Psoas muscle (tissue), 7 donors: ENCODE measurements at regions not wholly inside any gene's neighbourhood (a gene's known extent, or its start where the extent isn't known, plus 50 kb on each side); places are given as distances from the start of the nearest gene placed in this dataset.
"Not testable (repeated sequence)": the region's sequence is repeated elsewhere in the genome, so short reads cannot be mapped to it uniquely, and the experiment has no call there.

Experiments
- ATAC-seq, 4 donors: fragments of 200-7000 bp; cut with Tn5 transposase; one replicate each; pipeline ENCODE4 v1.9.1; 2020; ENCODE audit warnings: moderate library complexity in 3 of 4, mild to moderate bottlenecking in 2 of 4
- DNase-seq, 2 donors: peaks; one replicate each; pipeline ENCODE4 v3.0.0-alpha.2; 2020
- H3K27ac ChIP-seq: fragments of 200-600 bp; one replicate; pipeline ENCODE4 v1.8.0; 2022
- H3K27me3 ChIP-seq, 3 donors: fragments of 200-600 bp in 1 of 3; one replicate each; pipeline versions ENCODE4 v1.6.1 to v1.8.0; 2013 to 2022; ENCODE audit warnings: low read length in 2 of 3, mild to moderate bottlenecking in 2 of 3, moderate library complexity in 1 of 3; ENCODE audit not compliant: insufficient read depth in 3 of 3
- H3K36me3 ChIP-seq, 2 donors: fragments of 200-600 bp in 1 of 2; one replicate each; pipeline versions ENCODE4 v1.6.1 to v1.8.0; 2013 to 2022; ENCODE audit warnings: low read depth in 1 of 2, mild to moderate bottlenecking in 1 of 2, moderate library complexity in 1 of 2; ENCODE audit not compliant: insufficient read depth in 1 of 2
- H3K4me1 ChIP-seq: fragments of 200-600 bp; one replicate; pipeline ENCODE4 v1.8.0; 2022
- H3K4me3 ChIP-seq: fragments of 200-600 bp; one replicate; pipeline ENCODE4 v1.8.0; 2022; ENCODE audit warnings: mild to moderate bottlenecking
- H3K9me3 ChIP-seq: fragments of 200-600 bp; one replicate; pipeline ENCODE4 v1.8.0; 2022
- CTCF ChIP-seq: fragments of 200-600 bp; IDR thresholded peaks from one replicate; pipeline ENCODE4 v1.8.0; 2022; ENCODE audit warnings: antibody characterized with exemption
- WGBS, 3 donors: extraction: QIAGEN DNeasy Blood & Tissue Kit; methylation state at CpG; one replicate each; pipeline versions ENCODE4 v1.1.6 to v1.1.7; 2013; 5-methylcytosine and 5-hydroxymethylcytosine counted together
- intact Hi-C, 2 donors: fragments of 100-400 bp; cut with DNase I; formaldehyde crosslinking; loops; one replicate each; pipeline versions ENCODE4 v1.11.0 to v1.14.2; 2022
- donor health status: healthy with polysubstance abuse.
- donor health status: DM: no; HTN: no; CAD: no; lungs with moderate emphysema.
- donor health status: Bipolar disorder and iron deficiency.
- donor health status: healthy.
- donor health status: DM: yes; HTN: yes; CAD: no.
- donor health status: DM: no; HTN: no; CAD: no.
- donor health status: DM: yes; HTN: yes; CAD: no.

- no peak overlapping the region for H3K27ac ChIP-seq
- no peaks in the 10 kb centered on the region for H3K4me1 ChIP-seq
- WGBS, 3 donors, result 55 to 61% (median 59%) methylated on average over 1 of the region's 1 CpG
- intact Hi-C loops, result no loop called here
- H3K4me3 ChIP-seq, result no peak overlapping the region
- no peaks in the 10 kb centered on the region for H3K9me3 ChIP-seq
- DNase-seq (no peak), ATAC-seq (no peak)
- no peaks in the 10 kb centered on the region for H3K27me3 ChIP-seq
- TF ChIP-seq CTCF, result no peak
- H3K36me3 ChIP-seq, result no peaks in the 10 kb centered on the region
Measured at GRCh38 chr5:50320131-50320749, 120.8 kb downstream of the EMB start.

- intact Hi-C loops, result no loop called here
- ATAC-seq, result no peak
- no peak for DNase-seq
- H3K27me3 ChIP-seq, result no peaks in the 10 kb centered on the region
- H3K9me3 ChIP-seq, result no peaks in the 10 kb centered on the region
- H3K4me3 ChIP-seq, result no peak overlapping the region
- H3K36me3 ChIP-seq, result no peaks in the 10 kb centered on the region
- no peak overlapping the region for H3K27ac ChIP-seq
- no peaks in the 10 kb centered on the region for H3K4me1 ChIP-seq
- 43 to 61% (median 57%) methylated on average over 1 of the region's 1 CpG for WGBS, 3 donors
- no peak for TF ChIP-seq CTCF
Measured at GRCh38 chr5:50318220-50318619, 122.9 kb downstream of the EMB start.

GRCh38 chr5:50306488-50306887 is 134.6 kb downstream of the EMB start:
- H3K27me3 ChIP-seq, H3K9me3 ChIP-seq, H3K4me1 ChIP-seq, H3K36me3 ChIP-seq, DNase-seq, H3K27ac ChIP-seq, H3K4me3 ChIP-seq, intact Hi-C loops, ATAC-seq: not testable (repeated sequence)
- WGBS, 3 donors, result 65 to 70% (median 68%) methylated on average over 4 of the region's 4 CpGs

GRCh38 chr5:50302815-50303490 is 138.1 kb downstream of the EMB start:
- ATAC-seq, result no peak
- intact Hi-C loops, result no loop called here
- 77 to 84% (median 80%) methylated on average over 3 of the region's 3 CpGs for WGBS, 3 donors

GRCh38 chr5:50301756-50302155 is 139.3 kb downstream of the EMB start:
- intact Hi-C loops, result no loop called here
- H3K9me3 ChIP-seq, result no peaks in the 10 kb centered on the region
- no peaks in the 10 kb centered on the region for H3K4me1 ChIP-seq
- no peaks in the 10 kb centered on the region for H3K27me3 ChIP-seq
- whole genome bisulfite sequencing, 3 donors, result 14 to 18% (median 15%) methylated on average over 1 of the region's 1 CpG
- H3K4me3 ChIP-seq, result no peak overlapping the region
- TF ChIP-seq CTCF, result no peak
- ATAC-seq, result no peak
- H3K36me3 ChIP-seq, result no peaks in the 10 kb centered on the region
- no peak for DNase-seq
- no peak overlapping the region for H3K27ac ChIP-seq

More at GRCh38 chr5:50302815-50303490, 138.1 kb downstream of the EMB start:
- DNase-seq, result no peak
- no peaks in the 10 kb centered on the region for H3K4me1 ChIP-seq
- TF ChIP-seq CTCF, result no peak
- no peaks in the 10 kb centered on the region for H3K27me3 ChIP-seq
- H3K9me3 ChIP-seq, result no peaks in the 10 kb centered on the region
- H3K36me3 ChIP-seq, result no peaks in the 10 kb centered on the region
- H3K27ac ChIP-seq, result no peak overlapping the region
- no peak overlapping the region for H3K4me3 ChIP-seq
